ENCODE measurements at regions not wholly inside any gene's neighbourhood (a gene's known extent, or its start where the extent isn't known, plus 50 kb on each side); places are given as distances from the start of the nearest gene placed in this dataset.

GRCh38 chr12:127373559-127373958, 893.4 kb upstream of the TMEM132C start:
- 82 to 91% (median 86%) methylated on average over 4 of the region's 4 CpGs for WGBS, 5 donors
- TF ChIP-seq POLR2AphosphoS5 (IDR thresholded peaks at IDR 0.05) (no peak), EP300 (IDR thresholded peaks at IDR 0.05) (no peak), CTCF (IDR thresholded peaks at IDR 0.05) (no peak), POLR2A (IDR thresholded peaks at IDR 0.05) (no peak)
- no peaks in the 10 kb centered on the region for H3K4me1 ChIP-seq
- H3K27ac ChIP-seq, result no peak overlapping the region
- no peaks in the 10 kb centered on the region for H3K36me3 ChIP-seq
- H3K4me3 ChIP-seq, result no peak overlapping the region
- no peak for DNase-seq
- peaks cover 0 to 7% (median 1%) of the 10 kb centered on the region in 4 donors for H3K9me3 ChIP-seq
- peaks cover 0 to 10% (median 0%) of the 10 kb centered on the region in 3 donors for H3K27me3 ChIP-seq
- intact Hi-C loops (cut with DNase I; ENCODE audit: low total_unique reads), result no loop called here

- Histone ChIP-seq H3K4me3 (no peak overlapping the region), H3K4me1 (no peaks in the 10 kb centered on the region), H3K36me3 (no peaks in the 10 kb centered on the region), H3K9me3 (no peaks in the 10 kb centered on the region), H3K27me3 (peaks cover 0 to 10% (median 0%) of the 10 kb centered on the region in 3 donors), H3K27ac (no peak overlapping the region)
- no peak for DNase-seq
- intact Hi-C loops (cut with DNase I; ENCODE audit: low total_unique reads), result no loop called here
- TF ChIP-seq POLR2A (IDR thresholded peaks at IDR 0.05) (no peak), POLR2AphosphoS5 (IDR thresholded peaks at IDR 0.05) (no peak), EP300 (IDR thresholded peaks at IDR 0.05) (no peak), CTCF (IDR thresholded peaks at IDR 0.05) (no peak)
Observed at GRCh38 chr12:127374447-127374846, 892.5 kb upstream of the TMEM132C start.

- intact Hi-C loops (cut with DNase I; ENCODE audit: low total_unique reads), result no loop called here
- no peaks in the 10 kb centered on the region for H3K36me3 ChIP-seq
- H3K27me3 ChIP-seq, result peaks cover 0 to 3% (median 0%) of the 10 kb centered on the region in 3 donors
- H3K4me1 ChIP-seq, result peaks cover 0 to 8% (median 3%) of the 10 kb centered on the region in 4 donors
- H3K9me3 ChIP-seq, result no peaks in the 10 kb centered on the region
- peak overlapping the region in 3 of 4 donors; percentile 20 to 30 (median 24) for H3K4me3 ChIP-seq
- TF ChIP-seq POLR2AphosphoS5 (IDR thresholded peaks at IDR 0.05) (no peak), CTCF (IDR thresholded peaks at IDR 0.05) (peak in 5 of 7 experiments; percentile 47 to 81 (median 72)), POLR2A (IDR thresholded peaks at IDR 0.05) (no peak), EP300 (IDR thresholded peaks at IDR 0.05) (no peak)
- H3K27ac ChIP-seq, result no peak overlapping the region
- peak; percentile 60 to 71 for DNase-seq
- 2 to 6% (median 4%) methylated on average over 29 to 33 of the region's 33 CpGs for WGBS, 5 donors
Observed at GRCh38 chr12:127381043-127381668, 885.8 kb upstream of the TMEM132C start.

- no peak overlapping the region for H3K4me3 ChIP-seq
- H3K36me3 ChIP-seq, result no peaks in the 10 kb centered on the region
- peaks cover 0 to 8% (median 3%) of the 10 kb centered on the region in 4 donors for H3K4me1 ChIP-seq
- DNase-seq, result no peak
- WGBS, 5 donors, result 61 to 74% (median 62%) methylated on average over 6 of the region's 6 CpGs
- intact Hi-C loops (cut with DNase I; ENCODE audit: low total_unique reads), result no loop called here
- H3K27me3 ChIP-seq, result peaks cover 0 to 6% (median 0%) of the 10 kb centered on the region in 3 donors
- no peak overlapping the region for H3K27ac ChIP-seq
- no peak for TF ChIP-seq POLR2AphosphoS5 (IDR thresholded peaks at IDR 0.05)
- TF ChIP-seq POLR2A (IDR thresholded peaks at IDR 0.05), result no peak
- TF ChIP-seq CTCF (IDR thresholded peaks at IDR 0.05), result no peak
- TF ChIP-seq EP300 (IDR thresholded peaks at IDR 0.05), result no peak
- no peaks in the 10 kb centered on the region for H3K9me3 ChIP-seq
Observed at GRCh38 chr12:127381681-127382080, 885.3 kb upstream of the TMEM132C start.

Measured in stomach (tissue), 8 donors.